HG02938 (cell line): ENCODE measurements at regions not wholly inside any gene's neighbourhood (a gene's known extent, or its start where the extent isn't known, plus 50 kb on each side); places are given as distances from the start of the nearest gene placed in this dataset.
"Not testable (repeated sequence)": the region's sequence is repeated elsewhere in the genome, so short reads cannot be mapped to it uniquely, and the experiment has no call there.

ENCODE experiments used
- ATAC-seq: cut with Tn5 transposase; IDR thresholded peaks from one replicate; pipeline ENCODE4 v1.9.1; 2021; ENCODE audit warnings: mild to moderate bottlenecking, moderate library complexity; ENCODE audit not compliant: unreplicated experiment

DNA sequence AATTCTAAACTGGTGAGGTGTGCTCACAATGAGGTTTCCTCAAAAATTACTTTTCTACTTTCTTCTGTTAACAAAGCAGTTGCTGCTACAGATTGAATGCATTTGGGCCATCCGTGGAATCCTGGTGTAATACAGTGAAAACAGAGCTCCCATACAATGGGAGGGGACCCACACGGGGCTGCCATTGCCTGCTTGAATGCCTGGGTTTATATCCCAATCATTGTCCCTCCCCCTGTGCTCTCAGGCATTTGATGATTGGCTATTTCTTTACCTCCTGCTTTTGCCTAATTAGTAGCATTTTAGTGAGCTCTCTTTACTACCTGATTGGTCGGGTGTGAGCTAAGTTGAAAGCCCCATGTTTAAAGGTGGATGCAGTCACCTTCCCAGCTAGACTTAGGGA, 52.9 kb upstream of the CSF1 start:
- ATAC-seq, result not testable (repeated sequence)

DNA sequence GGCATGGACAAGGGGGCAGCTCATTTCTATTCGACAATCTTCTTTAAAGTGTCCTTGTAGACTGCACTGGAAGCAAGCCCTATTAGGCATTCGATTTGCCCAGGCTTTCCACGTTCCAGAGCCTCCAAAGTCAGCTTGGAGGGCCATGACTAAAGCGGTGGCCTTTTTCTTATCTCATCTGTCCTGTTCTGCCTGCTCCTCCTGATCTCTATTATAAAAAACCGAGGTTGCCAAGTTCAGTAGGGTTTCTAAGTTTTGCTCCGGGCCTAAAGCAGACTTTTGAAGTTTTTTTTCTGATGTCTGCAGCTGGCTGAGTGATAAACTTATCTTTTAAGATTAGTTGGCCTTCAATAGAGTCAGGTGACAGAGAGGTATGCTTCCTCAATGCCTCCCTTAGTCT, 54.7 kb upstream of the CSF1 start:
- not testable (repeated sequence) for ATAC-seq

DNA sequence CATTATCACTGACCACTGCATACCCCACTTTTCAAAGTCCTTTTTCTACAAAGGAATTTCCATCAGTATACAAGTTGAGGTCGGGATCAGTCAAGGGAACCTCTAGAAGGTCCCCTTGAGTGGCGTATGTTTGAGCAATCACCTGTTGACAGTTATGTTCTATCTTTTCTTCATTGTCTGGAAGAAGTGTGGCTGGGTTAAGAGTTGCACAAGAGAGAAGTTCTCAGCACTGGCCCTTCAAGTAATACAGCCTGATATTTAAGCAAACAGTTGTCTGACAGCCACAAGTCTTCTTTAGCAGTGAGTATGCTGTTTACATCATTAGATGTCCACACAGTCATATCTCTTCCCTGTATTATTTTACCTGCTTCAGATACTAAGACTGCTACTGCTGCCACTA, 56.7 kb upstream of the CSF1 start:
- ATAC-seq, result not testable (repeated sequence)

DNA sequence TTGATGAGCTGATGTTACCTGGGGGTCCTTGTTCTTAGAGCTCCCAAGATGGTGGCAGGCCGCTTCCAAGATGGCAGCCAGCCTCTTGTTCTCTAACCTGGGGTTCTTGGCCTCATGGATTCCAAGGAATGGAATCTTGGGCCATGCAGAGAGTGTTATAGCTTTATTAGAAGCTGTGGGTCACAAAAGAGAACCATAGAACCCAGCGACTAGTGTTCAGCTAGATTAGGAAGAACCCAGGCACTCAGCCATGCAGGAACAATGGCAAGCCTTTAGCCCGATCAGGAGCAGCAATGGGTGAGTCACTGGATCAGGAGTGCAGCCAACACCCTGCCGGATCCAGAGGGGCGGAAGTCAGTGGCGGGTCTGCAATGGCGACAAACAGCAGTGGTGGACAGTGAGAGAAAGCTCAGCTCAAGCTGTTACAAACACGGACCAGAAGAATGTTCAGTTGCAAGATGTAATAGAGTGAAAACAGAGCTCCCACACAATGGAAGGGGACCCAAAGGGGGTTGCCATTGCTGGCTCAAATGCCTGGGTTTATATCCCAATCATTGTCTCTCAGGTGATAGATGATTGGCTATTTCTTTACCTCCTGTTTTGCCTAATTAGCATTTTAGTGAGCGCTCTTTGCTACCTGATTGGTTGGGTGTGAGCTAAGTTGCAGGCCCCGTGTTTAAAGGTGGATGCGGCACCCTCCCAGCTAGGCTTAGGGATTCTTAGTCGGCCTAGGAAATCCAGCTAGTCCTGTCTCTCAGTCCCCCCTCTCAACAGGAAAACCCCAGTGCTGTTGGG, 58.2 kb upstream of the CSF1 start:
- ATAC-seq, result not testable (repeated sequence)

DNA sequence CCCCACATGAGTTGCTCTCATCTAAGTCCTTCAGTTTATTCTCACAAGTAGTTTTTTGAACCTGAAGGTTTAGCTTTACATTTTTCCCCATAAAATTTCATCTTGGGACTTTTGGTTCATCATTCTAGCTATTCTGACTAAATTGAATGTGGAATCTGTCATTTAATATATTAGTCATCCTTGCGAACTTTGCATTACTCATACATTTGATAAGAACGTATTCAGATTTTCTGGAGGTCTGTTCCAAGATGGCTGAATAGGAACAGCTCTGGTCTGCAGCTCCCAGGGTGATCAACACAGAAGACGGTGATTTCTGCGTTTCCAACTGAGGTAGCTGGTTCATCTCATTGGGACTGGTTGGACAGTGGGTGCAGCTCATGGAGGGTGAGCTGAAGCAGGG, 59.8 kb upstream of the CSF1 start:
- ATAC-seq, result no peak

DNA sequence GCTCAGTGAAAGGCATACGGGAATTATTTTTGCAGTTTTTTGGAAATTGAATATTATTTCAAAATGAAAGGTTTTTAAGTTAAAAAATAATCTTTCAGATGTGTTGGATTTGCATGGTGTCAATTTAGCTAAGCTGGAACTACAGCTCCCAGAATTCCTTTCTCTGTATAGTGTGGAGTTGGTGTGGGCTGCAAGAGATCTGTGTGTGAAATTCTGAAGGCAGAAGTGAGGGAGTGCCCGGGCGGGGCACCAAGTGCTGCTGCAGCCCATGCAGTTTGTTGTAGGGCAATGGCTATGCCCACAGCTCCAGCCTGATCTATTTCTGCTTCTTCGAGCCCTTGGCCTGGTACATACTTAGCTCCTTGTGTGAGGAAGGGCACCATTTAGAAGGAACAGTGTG, 60.5 kb upstream of the CSF1 start:
- no peak for ATAC-seq

DNA sequence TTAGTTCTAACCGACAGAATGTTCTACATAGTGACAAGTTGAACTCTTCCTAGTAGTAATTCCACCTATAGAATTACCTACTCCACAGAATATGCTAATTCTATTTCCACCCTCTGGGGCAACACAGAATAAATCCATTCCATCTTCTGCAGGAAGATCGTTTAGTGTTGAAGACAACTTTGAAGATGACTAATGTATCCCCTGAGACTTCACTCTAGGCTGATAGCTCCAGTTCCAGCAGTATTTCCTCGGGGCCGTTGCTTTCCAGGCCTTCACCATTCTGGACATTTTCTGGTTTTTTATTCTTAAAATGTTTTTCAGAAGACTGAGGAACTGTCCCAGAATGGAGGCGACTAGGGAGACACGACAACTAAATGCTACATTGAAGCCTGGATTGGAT, 61.0 kb upstream of the CSF1 start:
- ATAC-seq, result no peak

DNA sequence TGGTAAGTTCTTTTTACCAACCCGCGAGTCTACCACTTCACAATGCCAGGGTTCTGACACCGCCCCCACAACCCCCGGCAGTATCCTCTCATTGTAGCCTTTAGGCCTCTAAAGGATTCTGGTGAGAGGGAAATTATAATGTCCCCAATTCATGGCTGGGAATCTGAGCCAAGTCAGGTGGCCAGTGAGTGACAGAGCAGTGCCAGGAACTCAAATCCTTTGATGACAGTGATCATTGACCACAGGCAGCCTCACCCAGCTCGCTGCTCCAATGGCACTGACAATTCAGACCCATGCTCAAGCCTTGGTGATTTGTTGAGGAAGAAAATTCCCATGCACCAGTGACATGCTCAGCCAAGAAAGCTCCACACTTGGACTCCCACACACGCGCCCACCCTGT, 63.4 kb upstream of the CSF1 start:
- no peak for ATAC-seq

DNA sequence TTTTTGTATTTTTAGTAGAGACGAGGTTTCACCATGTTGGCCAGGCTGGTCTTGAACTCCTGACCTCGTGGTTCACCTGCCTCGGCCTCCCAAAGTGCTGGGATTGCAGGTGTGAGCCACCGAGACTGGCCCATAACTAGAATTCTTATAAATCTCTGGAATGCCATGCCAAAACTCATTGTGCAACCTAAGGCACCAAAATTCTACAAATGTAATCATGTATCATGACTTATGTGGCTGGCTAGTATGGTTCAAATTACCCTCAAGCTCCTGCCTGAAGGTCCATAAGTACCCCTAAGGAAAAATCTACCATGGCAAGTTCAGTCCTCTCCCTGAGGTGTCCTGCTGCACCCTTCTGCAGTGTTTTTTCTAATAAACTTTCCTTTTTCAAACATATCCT, 63.8 kb upstream of the CSF1 start:
- no peak for ATAC-seq

DNA sequence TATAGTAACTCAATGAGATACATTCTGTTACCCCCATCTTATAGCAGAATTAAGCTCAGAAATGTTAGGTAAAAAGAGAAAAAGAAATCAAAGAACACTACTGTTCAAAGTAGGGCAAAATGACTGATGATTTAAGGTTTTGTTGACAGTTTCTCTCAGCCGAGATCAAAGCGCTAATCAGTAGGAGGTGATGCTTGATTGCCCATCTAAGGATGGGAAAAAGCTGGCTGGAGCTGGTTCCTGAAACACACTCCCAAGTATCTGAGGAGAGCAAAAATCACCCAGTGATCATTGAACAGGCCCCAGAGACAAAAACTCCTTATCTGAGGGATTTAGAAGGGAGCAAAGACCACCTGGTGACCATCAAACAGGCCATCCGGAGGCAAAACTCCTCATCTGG, 64.5 kb upstream of the CSF1 start:
- no peak for ATAC-seq

DNA sequence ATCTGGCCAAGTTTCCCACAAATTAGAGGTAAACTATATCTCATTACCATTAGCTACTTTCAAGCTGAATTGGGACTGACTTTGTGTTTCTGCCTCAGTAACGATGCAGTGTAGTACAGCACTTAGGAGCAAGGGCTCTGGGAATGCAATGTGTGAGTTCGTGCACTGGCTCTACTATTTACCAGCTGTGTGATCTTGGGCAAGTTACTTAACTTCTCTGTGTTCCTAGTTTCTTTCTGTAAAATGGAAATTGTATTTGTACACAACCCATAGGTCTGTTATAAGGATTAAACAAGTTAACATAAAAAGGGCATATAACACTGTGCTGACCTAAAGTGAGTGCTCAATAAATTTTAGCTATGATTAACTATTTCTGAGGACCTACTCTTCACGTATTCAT, 65.0 kb upstream of the CSF1 start:
- ATAC-seq, result no peak

DNA sequence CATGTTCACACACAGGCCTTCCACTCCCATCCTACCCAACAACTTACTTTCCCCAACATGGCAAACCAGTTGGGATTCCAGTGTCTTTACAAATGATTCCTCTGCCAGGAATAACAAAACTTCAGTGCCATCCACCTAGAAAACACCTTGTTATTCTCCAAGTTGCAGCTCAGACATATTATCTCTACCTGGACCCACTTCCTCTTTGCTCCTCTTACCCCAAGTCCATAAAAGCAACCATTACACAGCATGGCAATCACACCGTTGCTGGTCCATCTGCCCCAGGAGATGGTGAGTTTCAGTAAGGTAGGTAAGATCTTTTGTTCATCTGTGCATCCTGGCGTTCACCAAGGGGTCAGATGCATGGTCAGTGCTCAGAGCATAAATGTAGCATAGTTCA, 66.0 kb upstream of the CSF1 start:
- ATAC-seq, result no peak

DNA sequence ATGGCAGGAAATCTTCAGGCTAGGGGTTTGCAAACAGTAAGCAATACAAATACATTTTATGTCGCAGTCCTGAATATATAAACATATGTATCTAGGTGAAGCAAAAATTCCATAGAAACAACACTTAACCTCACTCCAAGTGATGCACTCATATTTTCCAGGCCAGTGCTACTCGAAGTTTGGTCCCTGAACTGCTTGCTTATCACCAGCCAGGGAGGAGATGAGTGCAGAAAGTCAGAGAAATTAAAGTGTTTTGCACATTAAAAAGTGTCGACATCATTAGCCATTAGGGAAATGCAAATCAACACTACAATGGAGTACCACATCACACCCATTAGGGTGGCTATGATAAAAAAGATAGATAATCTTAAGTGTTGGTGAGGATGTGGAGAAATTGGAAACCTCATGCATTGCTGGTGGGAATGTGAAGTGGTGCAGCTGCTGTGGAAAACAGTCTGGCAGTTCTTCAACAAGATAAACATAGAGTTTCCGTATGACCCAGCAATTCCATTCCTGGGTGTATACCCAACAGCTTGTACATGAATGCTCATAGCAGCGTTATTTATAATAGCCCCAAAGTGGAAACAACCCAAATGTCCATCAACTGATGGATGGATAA, 70.5 kb upstream of the CSF1 start:
- ATAC-seq, result no peak

DNA sequence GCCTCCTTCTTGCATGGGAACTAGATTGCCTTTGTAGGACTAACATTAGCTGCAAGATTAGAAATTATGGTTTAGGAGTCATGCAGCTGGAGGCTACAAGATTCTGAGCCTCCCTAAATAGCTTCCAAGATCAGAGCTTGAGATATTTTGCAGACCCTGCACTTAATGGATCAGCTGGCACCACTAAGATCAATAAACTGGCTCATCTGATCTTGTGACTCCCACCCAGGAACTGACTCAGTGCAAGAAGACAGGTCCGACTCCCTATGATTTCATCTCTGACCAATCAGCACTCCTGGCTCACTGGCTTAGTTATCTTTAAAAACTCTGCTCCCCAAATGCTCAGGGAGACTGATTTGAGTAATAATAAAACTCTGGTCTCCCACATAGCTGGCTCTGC, 71.4 kb upstream of the CSF1 start:
- ATAC-seq, result not testable (repeated sequence)

DNA sequence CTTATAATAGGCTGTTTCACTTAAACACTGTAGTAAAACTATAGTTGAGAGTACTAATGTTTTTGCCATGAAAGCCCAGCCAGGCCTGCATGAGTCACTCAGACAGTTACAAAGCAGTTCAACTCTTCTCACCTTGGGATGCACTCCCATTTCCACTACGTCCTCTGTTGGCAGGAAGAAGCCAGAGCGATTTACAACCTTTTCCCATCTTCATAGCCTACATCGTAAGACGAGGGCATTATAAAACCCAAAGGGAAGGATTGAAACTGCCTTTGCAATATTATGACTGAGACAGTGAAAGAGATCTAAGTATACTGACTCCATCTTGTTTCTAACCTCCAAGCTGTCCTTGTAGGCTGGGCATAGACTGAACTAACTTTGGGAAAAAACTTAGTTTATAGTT, 71.8 kb upstream of the CSF1 start:
- ATAC-seq, result no peak

DNA sequence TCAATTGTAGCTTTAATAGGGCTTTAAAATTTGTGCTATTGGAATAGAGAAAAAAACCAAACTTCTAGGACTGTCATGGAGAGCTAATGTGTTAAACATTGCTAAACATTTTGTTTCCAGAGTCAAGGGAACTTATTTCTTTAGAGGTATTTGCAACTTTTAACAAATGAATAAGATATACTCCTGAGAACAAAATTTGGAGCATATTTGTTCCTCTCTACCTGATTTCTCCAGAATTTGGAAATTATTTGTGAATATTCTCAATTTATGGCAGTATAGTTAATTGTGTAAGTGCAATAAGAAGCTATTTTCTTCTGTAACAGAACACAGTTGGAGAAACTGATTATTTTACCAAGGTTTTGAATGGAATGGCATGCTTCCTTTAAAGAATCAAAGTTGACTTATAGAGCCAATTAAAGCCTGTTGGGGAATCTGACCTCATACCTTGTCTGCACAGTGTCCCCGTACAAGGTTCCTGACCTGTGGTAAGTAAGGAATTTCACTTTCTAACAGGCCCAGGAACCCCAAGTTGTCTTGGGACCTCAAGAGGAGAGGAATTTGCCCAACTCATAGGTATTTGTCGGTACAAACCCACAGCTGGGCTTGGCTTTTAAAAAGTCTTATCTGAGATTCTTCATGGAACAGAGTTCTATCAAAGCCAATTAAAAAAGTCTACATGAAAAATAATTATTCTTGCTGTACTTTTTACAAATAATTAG, 72.6 kb upstream of the CSF1 start:
- ATAC-seq, result no peak

DNA sequence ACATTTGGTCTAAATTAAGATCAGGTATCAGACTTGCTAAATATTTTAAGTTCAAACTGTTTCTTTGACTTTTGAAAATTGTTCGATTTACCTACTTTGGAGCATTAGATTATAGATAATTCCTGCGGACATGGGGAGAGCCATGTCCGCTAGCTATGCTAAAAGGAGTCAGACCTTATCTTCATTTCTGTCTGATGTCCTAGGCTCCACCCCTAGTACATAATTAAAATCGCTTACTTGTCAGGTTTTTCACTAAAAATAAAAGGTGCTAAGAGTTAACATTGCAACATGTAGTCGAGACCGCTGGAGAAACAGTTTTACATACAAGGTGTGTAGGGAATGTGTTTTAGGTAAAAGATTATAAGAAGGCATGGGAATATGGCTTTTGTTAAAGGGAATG, 71.9 kb upstream of the EPS8L3 start:
- not testable (repeated sequence) for ATAC-seq

DNA sequence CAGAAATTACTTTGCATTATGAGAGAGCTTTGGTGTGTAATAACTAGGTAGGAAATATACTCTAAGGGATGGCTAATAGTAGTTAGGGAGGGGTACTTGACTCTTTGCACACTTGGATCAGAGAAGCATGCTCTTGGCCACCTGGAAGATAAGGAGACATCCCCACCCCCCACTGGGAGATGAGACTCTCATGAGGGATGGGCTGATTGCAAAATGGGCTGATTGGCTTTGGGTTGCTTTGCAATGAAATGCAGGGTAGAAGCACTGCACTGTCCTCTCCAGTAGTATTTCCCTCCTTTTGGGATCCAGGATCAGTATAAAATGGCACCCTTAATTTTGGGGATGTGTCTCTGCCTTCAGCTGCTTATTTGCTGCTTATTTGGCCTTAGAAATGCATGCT, 71.2 kb upstream of the EPS8L3 start:
- no peak for ATAC-seq

DNA sequence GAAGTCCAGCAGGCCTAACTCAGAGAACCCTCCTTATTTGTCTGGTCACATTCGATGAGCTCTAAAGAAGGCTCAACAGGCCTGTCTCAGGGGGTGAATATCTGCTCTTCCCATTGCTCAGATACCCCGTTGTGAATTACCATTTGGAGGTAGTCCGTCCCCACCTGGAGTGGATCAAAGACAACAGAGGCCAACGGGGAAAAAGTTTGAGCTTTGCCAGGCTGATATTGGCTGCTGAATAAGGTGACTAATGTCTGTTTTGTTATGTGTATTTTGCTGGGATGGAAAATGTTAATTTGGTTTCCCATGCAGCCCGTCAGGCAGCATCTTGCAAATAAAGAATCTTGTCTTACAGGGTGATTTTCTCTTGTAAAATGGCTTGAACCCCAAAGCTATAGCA, 69.2 kb upstream of the EPS8L3 start:
- no peak for ATAC-seq

DNA sequence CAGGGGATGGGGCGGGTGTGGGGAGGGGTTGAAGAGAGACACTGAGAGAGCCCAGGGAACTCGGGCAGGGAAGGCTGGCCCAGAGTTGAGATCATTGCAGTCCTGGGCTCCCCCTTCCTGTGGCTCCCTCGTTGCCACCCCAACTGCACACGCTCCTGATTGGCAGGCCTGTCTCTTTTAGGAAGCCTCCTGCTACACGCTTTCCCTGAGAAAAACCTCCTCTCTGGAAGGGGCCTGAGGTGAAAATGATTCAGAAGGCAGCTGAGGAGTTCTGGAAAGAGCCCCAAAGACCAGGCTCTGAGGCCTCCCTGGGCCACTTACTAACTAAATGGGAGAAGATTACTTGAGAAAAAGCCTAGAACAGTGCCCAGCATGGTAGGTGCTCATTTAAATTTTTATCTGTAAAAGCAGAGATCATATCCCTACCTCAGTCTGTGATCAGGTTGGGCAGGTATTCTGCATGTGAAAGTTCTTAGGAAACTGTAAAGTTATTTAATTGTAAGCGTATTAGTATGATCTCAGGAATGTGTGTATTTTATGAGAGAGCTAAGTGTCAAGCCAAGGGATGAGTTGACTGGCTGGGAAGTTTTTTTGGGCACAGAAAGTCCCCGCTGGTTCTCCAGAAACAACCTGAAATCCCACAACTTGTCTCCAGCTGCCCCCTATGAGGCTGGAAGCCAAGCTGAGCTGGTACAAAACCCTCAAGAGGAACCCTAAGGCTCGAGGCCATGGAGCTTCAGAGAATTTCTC, 65.2 kb upstream of the EPS8L3 start:
- no peak for ATAC-seq

DNA sequence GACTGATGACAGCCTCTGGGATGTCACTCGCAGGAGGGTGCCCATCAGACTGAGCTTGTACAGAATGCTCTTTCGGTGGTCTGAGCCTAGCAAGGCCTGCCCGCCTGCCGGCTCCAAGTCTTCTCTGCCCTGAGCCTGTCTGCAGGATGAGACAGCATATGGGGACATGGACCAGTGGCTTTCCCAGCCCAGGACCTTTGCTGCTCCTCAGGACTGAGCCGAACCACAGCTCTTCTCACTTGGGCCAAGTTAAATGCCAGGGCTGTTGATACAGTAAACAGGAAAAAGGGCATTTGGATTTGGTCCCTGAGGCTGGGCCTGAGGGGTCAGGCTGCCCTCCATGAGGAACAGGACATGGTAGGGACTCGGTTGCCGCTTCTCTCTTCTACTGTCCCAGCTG, 64.3 kb upstream of the EPS8L3 start:
- no peak for ATAC-seq
